Upper lobe of right lung (tissue), 1 donor: ENCODE measurements at regions not wholly inside any gene's neighbourhood (a gene's known extent, or its start where the extent isn't known, plus 50 kb on each side); places are given as distances from the start of the nearest gene placed in this dataset.

Source experiments
- ATAC-seq: fragments of 200-7000 bp; cut with Tn5 transposase; one replicate; pipeline ENCODE4 v1.9.1; 2020; ENCODE audit warnings: mild to moderate bottlenecking, moderate library complexity
- DNase-seq: peaks from one replicate; pipeline ENCODE4 v3.0.0-alpha.2; 2020
- H3K27ac ChIP-seq: fragments of 200-600 bp; one replicate; pipeline ENCODE4 v1.8.0; 2022
- H3K27me3 ChIP-seq: fragments of 200-600 bp; one replicate; pipeline ENCODE4 v1.8.0; 2022; ENCODE audit warnings: mild to moderate bottlenecking
- H3K36me3 ChIP-seq: fragments of 200-600 bp; one replicate; pipeline ENCODE4 v1.8.0; 2022
- H3K4me1 ChIP-seq: fragments of 200-600 bp; one replicate; pipeline ENCODE4 v1.8.0; 2022
- H3K4me3 ChIP-seq: fragments of 200-600 bp; one replicate; pipeline ENCODE4 v1.8.0; 2022; ENCODE audit warnings: mild to moderate bottlenecking
- H3K9me3 ChIP-seq: fragments of 200-600 bp; one replicate; pipeline ENCODE4 v1.8.0; 2022
- CTCF ChIP-seq: fragments of 200-600 bp; IDR thresholded peaks from one replicate; pipeline ENCODE4 v1.8.0; 2022; ENCODE audit warnings: antibody characterized with exemption
- intact Hi-C: fragments of 100-400 bp; cut with DNase I; formaldehyde crosslinking; loops from one replicate; pipeline ENCODE4 v1.11.0; 2022
- donor health status: DM: no; HTN: yes; CAD: no; lungs with severe emphysema.

- Histone ChIP-seq H3K4me1 (no peaks in the 10 kb centered on the region), H3K9me3 (peaks cover 17% of the 10 kb centered on the region), H3K4me3 (no peak overlapping the region), H3K27ac (no peak overlapping the region), H3K27me3 (no peaks in the 10 kb centered on the region), H3K36me3 (no peaks in the 10 kb centered on the region)
- TF ChIP-seq CTCF: no peak
- ATAC-seq (no peak), DNase-seq (no peak)
- intact Hi-C loops: no loop called here
Observed at GRCh38 chr5:9920697-9921096, 290.5 kb upstream of the TAS2R1 start.

GRCh38 chr5:9919306-9920030, 289.3 kb upstream of the TAS2R1 start:
- Histone ChIP-seq H3K27ac (no peak overlapping the region), H3K9me3 (peaks cover 17% of the 10 kb centered on the region), H3K4me1 (no peaks in the 10 kb centered on the region), H3K36me3 (no peaks in the 10 kb centered on the region), H3K4me3 (no peak overlapping the region), H3K27me3 (no peaks in the 10 kb centered on the region)
- ATAC-seq: no peak
- intact Hi-C loops: no loop called here
- TF ChIP-seq CTCF: no peak
- DNase-seq: no peak

GRCh38 chr5:9905661-9906060, 275.5 kb upstream of the TAS2R1 start:
- intact Hi-C loops: no loop called here
- no peak for ATAC-seq
- TF ChIP-seq CTCF: no peak

GRCh38 chr5:9903801-9904200, 273.6 kb upstream of the TAS2R1 start:
- H3K4me3 ChIP-seq: no peak overlapping the region
- no peak for DNase-seq
- H3K27me3 ChIP-seq: no peaks in the 10 kb centered on the region
- H3K36me3 ChIP-seq: no peaks in the 10 kb centered on the region
- no peaks in the 10 kb centered on the region for H3K9me3 ChIP-seq
- TF ChIP-seq CTCF: no peak
- intact Hi-C loops: no loop called here
- no peak for ATAC-seq
- H3K4me1 ChIP-seq: no peaks in the 10 kb centered on the region
- no peak overlapping the region for H3K27ac ChIP-seq

More at GRCh38 chr5:9905661-9906060, 275.5 kb upstream of the TAS2R1 start:
- Histone ChIP-seq H3K27ac (no peak overlapping the region), H3K27me3 (no peaks in the 10 kb centered on the region), H3K4me1 (no peaks in the 10 kb centered on the region), H3K36me3 (no peaks in the 10 kb centered on the region), H3K4me3 (no peak overlapping the region), H3K9me3 (no peaks in the 10 kb centered on the region)
- no peak for DNase-seq

GRCh38 chr5:9898319-9898718, 268.2 kb upstream of the TAS2R1 start:
- ATAC-seq: peak; percentile 89
- H3K36me3 ChIP-seq: no peaks in the 10 kb centered on the region

More at GRCh38 chr5:9898319-9898718, 268.2 kb upstream of the TAS2R1 start:
- no peaks in the 10 kb centered on the region for H3K4me1 ChIP-seq
- no peak overlapping the region for H3K27ac ChIP-seq
- no peak overlapping the region for H3K4me3 ChIP-seq
- peak; percentile 37 for TF ChIP-seq CTCF
- H3K27me3 ChIP-seq: no peaks in the 10 kb centered on the region
- no peaks in the 10 kb centered on the region for H3K9me3 ChIP-seq
- intact Hi-C loops: no loop called here
- peak; percentile 67 for DNase-seq
